ENCODE measurements at regions not wholly inside any gene's neighbourhood (a gene's known extent, or its start where the extent isn't known, plus 50 kb on each side); places are given as distances from the start of the nearest gene placed in this dataset.

DNA sequence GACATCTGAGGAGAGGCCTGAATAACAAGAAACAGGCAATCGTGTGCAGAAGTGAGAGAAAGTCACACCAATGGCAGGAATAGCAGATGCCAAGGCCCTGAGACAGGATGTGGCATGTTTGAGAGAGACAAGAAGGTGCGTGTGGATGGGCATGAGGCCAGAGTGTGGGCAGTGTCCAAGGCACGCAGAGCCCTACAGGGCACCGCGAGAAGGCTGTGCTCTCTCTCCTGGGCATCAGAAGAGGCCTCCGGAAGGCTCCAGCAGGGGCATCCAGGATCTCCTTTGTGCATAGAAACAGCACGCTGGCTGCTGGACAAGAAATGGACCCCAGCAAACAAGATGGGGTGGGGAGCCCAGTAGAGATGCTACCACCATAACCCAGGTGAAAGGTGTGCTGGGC lies 239.0 kb upstream of the RAB6C start:
- intact Hi-C loops (cut with DNase I; ENCODE audit: low total_unique reads) (no loop called here), in situ Hi-C loops (cut with MboI; ENCODE audit: low sequenced_read_pairs in 4 of 4) (no loop called here)
- no peak for ATAC-seq
- no peaks in the 10 kb centered on the region for H3K36me3 ChIP-seq
- DNase-seq: no peak
- no peaks in the 10 kb centered on the region for H3K27me3 ChIP-seq
- no peaks in the 10 kb centered on the region for H3K9me3 ChIP-seq
- no peaks in the 10 kb centered on the region for H3K4me1 ChIP-seq
- no peak overlapping the region for H3K27ac ChIP-seq
- H3K4me3 ChIP-seq: no peak overlapping the region
- TF ChIP-seq POLR2A (IDR thresholded peaks at IDR 0.05) (no peak), CTCF (IDR thresholded peaks at IDR 0.05 in 4 of 5, conservative IDR thresholded peaks at IDR 0.05 in 1 of 5) (no peak)

GRCh38 chr2:129741165-129741564 lies 238.3 kb upstream of the RAB6C start:
- TF ChIP-seq CTCF (IDR thresholded peaks at IDR 0.05 in 4 of 5, conservative IDR thresholded peaks at IDR 0.05 in 1 of 5): no peak
- no peak for TF ChIP-seq POLR2A (IDR thresholded peaks at IDR 0.05)
- H3K27me3 ChIP-seq: no peaks in the 10 kb centered on the region
- in situ Hi-C loops (cut with MboI; ENCODE audit: low sequenced_read_pairs in 4 of 4): no loop called here
- no peaks in the 10 kb centered on the region for H3K9me3 ChIP-seq
- no peak for ATAC-seq
- intact Hi-C loops (cut with DNase I; ENCODE audit: low total_unique reads): no loop called here
- no peaks in the 10 kb centered on the region for H3K36me3 ChIP-seq
- no peak for DNase-seq
- no peak overlapping the region for H3K27ac ChIP-seq
- no peak overlapping the region for H3K4me3 ChIP-seq
- H3K4me1 ChIP-seq: no peaks in the 10 kb centered on the region

DNA sequence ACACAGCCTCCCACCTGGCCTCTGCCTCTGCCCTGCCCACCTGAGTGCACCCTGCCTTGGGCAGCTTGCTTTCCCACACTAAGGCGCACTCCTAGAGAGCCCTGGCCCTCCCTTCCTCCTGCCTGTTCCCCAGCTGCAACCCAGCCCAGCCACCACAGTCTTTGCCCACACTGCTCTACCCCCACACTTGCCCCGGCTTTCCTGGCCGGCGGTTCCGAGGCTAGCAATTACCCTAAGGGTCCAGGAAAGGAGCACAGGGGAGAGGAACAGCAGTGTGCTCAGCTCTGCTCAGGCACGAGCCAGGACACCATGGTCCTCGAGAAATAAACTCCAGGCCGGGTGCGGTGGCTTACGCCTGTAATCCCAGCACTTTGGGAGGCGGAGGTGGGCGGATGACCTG lies 237.8 kb upstream of the RAB6C start:
- no peak for ATAC-seq
- Histone ChIP-seq H3K27me3 (no peaks in the 10 kb centered on the region), H3K36me3 (no peaks in the 10 kb centered on the region), H3K4me3 (no peak overlapping the region), H3K4me1 (no peaks in the 10 kb centered on the region), H3K27ac (no peak overlapping the region), H3K9me3 (no peaks in the 10 kb centered on the region)
- in situ Hi-C loops (cut with MboI; ENCODE audit: low sequenced_read_pairs in 4 of 4) (no loop called here), intact Hi-C loops (cut with DNase I; ENCODE audit: low total_unique reads) (no loop called here)
- no peak for DNase-seq
- no peak for TF ChIP-seq CTCF (IDR thresholded peaks at IDR 0.05 in 4 of 5, conservative IDR thresholded peaks at IDR 0.05 in 1 of 5)
- TF ChIP-seq POLR2A (IDR thresholded peaks at IDR 0.05): no peak

- in situ Hi-C loops (cut with MboI; ENCODE audit: low sequenced_read_pairs in 4 of 4): no loop called here
- no peak for TF ChIP-seq POLR2A (IDR thresholded peaks at IDR 0.05)
- no peak for TF ChIP-seq CTCF (IDR thresholded peaks at IDR 0.05 in 4 of 5, conservative IDR thresholded peaks at IDR 0.05 in 1 of 5)
- H3K36me3 ChIP-seq: no peaks in the 10 kb centered on the region
- no peak for ATAC-seq
- no peaks in the 10 kb centered on the region for H3K9me3 ChIP-seq
- H3K27ac ChIP-seq: no peak overlapping the region
- no peak for DNase-seq
- H3K4me3 ChIP-seq: no peak overlapping the region
- intact Hi-C loops (cut with DNase I; ENCODE audit: low total_unique reads): no loop called here
- no peaks in the 10 kb centered on the region for H3K4me1 ChIP-seq
- H3K27me3 ChIP-seq: no peaks in the 10 kb centered on the region
Observed at GRCh38 chr2:129742415-129743180, 236.9 kb upstream of the RAB6C start.

GRCh38 chr2:129744141-129744540 lies 235.3 kb upstream of the RAB6C start:
- no peaks in the 10 kb centered on the region for H3K9me3 ChIP-seq
- no peaks in the 10 kb centered on the region for H3K36me3 ChIP-seq
- in situ Hi-C loops (cut with MboI; ENCODE audit: low sequenced_read_pairs in 4 of 4): no loop called here
- ATAC-seq: no peak
- TF ChIP-seq POLR2A (IDR thresholded peaks at IDR 0.05) (no peak), CTCF (IDR thresholded peaks at IDR 0.05 in 4 of 5, conservative IDR thresholded peaks at IDR 0.05 in 1 of 5) (no peak)
- no peak for DNase-seq
- intact Hi-C loops (cut with DNase I; ENCODE audit: low total_unique reads): no loop called here
- no peaks in the 10 kb centered on the region for H3K27me3 ChIP-seq
- H3K27ac ChIP-seq: no peak overlapping the region
- no peaks in the 10 kb centered on the region for H3K4me1 ChIP-seq
- H3K4me3 ChIP-seq: no peak overlapping the region
